Esophagus muscularis mucosa (tissue), 4 donors: ENCODE measurements at regions not wholly inside any gene's neighbourhood (a gene's known extent, or its start where the extent isn't known, plus 50 kb on each side); places are given as distances from the start of the nearest gene placed in this dataset.

Experiments used
- EP300 ChIP-seq: sonication (generic); formaldehyde crosslinking; IDR thresholded peaks from one replicate; pipeline ENCODE4 v1.6.1; 2017; ENCODE audit warnings: antibody characterized with exemption
- POLR2A ChIP-seq: fragments of 450-650 bp; IDR thresholded peaks from one replicate; pipeline ENCODE4 v1.6.1; 2017; ENCODE audit warnings: antibody characterized with exemption, moderate library complexity, mild to moderate bottlenecking, low read depth
- POLR2AphosphoS5 ChIP-seq, 2 donors: sonication (generic); formaldehyde crosslinking; IDR thresholded peaks; one replicate each; pipeline ENCODE4 v1.6.1; 2017; ENCODE audit warnings: antibody characterized with exemption in 2 of 2
- TF ChIP-seq, protein P1 (sequence below), 3 experiments: fragments of 200-600 bp in 2 of 3; fragments of 450-650 bp in 1 of 3; sonication (generic) in 2 of 3; IDR thresholded peaks; one replicate each; pipeline ENCODE4 v1.5.1; 2017 to 2019; ENCODE audit warnings: antibody characterized with exemption in 3 of 3, mild to moderate bottlenecking in 2 of 3, moderate library complexity in 1 of 3

DNA sequence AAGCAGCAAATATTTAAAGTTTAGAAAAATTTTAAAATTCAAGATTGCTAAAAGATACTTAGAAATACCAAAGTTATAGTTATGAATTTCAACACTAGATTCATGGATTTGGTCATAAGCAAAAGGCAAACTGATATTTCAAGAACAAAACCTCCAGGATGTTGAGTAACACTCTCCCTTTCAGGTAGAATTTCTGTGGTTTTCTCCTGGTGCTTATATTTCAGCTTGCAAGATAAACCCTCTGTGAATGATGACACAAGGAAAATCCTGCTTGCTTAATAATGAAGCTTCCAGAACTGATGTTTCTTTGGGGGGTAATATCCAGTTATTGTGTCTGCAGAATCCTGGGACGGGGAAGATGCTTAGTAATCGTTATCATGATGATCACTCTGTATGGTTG is 320.3 kb upstream of the EDNRB start:
- TF ChIP-seq, protein P1, sequence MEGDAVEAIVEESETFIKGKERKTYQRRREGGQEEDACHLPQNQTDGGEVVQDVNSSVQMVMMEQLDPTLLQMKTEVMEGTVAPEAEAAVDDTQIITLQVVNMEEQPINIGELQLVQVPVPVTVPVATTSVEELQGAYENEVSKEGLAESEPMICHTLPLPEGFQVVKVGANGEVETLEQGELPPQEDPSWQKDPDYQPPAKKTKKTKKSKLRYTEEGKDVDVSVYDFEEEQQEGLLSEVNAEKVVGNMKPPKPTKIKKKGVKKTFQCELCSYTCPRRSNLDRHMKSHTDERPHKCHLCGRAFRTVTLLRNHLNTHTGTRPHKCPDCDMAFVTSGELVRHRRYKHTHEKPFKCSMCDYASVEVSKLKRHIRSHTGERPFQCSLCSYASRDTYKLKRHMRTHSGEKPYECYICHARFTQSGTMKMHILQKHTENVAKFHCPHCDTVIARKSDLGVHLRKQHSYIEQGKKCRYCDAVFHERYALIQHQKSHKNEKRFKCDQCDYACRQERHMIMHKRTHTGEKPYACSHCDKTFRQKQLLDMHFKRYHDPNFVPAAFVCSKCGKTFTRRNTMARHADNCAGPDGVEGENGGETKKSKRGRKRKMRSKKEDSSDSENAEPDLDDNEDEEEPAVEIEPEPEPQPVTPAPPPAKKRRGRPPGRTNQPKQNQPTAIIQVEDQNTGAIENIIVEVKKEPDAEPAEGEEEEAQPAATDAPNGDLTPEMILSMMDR (IDR thresholded peaks at IDR 0.05) = no peak
- no peak for TF ChIP-seq EP300
- no peak for TF ChIP-seq POLR2A
- no peak for TF ChIP-seq POLR2AphosphoS5 (IDR thresholded peaks at IDR 0.05)
